ENCODE measurements at regions not wholly inside any gene's neighbourhood (a gene's known extent, or its start where the extent isn't known, plus 50 kb on each side); places are given as distances from the start of the nearest gene placed in this dataset.

- peak; percentile 19 to 59 (median 47) for DNase-seq
These were observed 226.8 kb upstream of the IGF1R start for GRCh38 chr15:98421419-98422129.

DNA sequence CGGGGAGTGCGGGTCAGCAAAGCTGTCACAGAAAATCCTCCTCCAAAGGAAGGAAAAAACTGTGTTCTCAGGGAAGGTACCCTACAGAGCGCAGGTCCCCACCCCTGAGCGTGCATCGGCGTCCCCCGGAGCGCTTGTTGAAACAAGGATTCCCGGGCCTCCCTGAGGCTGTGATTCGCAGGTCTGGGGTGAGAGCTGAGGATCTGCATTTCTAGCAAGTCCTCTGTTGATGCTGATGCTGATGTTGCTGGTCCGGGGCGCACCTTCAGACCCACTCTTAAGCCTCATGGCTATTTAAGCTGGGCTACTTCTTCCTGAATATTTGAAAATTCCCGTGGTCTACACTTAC, 226.2 kb upstream of the IGF1R start:
- no peak for DNase-seq

- no peak for DNase-seq
These were observed 223.2 kb upstream of the IGF1R start for GRCh38 chr15:98425173-98425572.

- no peak for DNase-seq
These were observed 221.0 kb upstream of the IGF1R start for GRCh38 chr15:98427321-98427720.

GRCh38 chr15:98428253-98428989, 219.9 kb upstream of the IGF1R start:
- DNase-seq, result peak; percentile 15 to 67 (median 38)

DNA sequence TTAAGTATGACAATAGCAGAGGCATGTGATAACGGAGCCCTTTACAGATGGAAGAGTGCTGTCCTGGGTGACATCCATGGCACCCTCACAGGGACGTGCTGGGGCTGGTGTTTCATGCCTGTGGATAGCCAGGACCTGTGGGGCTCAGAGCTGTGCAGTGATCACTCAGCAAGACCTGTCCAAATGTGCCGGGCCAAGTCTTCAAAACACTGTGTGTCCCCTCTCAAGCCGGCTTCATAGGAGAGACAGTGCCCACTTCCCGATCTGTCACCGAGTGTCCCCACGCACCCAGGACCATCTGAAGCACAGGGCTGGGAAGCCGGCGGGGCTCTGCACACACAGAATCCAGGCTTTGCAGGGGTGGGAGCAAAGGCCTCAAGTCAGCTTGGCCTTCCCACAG, 217.2 kb upstream of the IGF1R start:
- DNase-seq, result no peak

GRCh38 chr15:98433346-98433745, 215.0 kb upstream of the IGF1R start:
- DNase-seq, result no peak

GRCh38 chr15:98433856-98434255, 214.5 kb upstream of the IGF1R start:
- no peak for DNase-seq

DNA sequence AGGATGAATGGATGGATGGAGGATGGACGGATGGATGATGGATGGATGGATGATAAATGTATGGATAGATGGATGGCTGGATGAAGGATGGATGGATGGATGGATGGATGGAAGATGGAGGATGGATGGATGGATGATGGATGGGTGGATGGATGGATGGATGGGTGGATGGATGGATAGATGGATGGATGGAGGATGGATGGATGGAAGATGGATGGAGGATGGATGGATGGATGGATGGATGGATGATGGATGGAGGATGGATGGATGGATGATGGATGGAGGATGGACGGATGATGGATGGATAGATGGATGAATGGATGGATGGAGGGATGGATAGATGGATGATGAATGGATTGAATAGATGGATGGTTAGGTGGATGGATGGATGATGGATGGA, 210.6 kb upstream of the IGF1R start:
- DNase-seq, result no peak

DNA sequence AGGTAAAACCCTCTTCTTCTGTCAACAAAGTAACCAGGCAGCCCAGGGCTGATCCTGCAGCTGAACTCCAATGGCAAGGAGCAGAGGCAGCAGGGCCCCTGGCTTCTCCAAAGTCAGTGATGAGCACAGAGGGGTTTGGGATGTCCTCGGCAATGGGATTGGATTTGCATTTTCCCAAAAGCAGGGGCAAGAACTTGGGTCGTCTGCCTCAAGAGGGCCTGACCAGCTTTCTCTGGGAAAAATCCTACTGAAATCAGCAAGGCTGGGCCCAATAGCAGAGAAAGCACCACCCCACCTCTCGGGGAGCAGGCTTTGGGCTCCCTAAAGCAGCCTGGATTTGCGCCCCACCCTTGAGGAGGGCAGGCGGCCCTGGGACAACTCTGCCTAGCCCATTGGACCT, 210.0 kb upstream of the IGF1R start:
- no peak for DNase-seq

GRCh38 chr15:98438907-98439306, 209.4 kb upstream of the IGF1R start:
- no peak for DNase-seq

- no peak for DNase-seq
These were observed 208.8 kb upstream of the IGF1R start for GRCh38 chr15:98439523-98439942.

- no peak for DNase-seq
These were observed 207.4 kb upstream of the IGF1R start for GRCh38 chr15:98440917-98441316.

DNA sequence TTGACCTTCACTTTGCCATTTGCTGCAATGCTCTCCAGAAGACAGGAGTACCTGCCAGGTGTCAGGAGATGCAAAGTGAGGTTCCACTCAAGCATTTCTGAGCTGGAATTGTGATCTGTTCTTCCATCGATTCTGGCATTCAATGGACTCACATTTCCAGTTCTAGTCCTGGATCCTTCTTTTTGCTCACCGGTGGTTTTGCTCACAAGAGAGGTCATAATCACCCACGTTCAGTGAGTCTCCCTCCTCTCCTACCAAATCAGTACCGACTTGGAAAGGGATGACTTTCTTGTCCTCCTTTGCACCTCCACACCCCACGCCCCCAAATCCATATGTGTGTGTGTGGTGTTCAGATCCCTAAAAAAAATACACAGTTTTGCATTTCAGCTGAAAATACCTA, 206.7 kb upstream of the IGF1R start:
- DNase-seq, result no peak

DNA sequence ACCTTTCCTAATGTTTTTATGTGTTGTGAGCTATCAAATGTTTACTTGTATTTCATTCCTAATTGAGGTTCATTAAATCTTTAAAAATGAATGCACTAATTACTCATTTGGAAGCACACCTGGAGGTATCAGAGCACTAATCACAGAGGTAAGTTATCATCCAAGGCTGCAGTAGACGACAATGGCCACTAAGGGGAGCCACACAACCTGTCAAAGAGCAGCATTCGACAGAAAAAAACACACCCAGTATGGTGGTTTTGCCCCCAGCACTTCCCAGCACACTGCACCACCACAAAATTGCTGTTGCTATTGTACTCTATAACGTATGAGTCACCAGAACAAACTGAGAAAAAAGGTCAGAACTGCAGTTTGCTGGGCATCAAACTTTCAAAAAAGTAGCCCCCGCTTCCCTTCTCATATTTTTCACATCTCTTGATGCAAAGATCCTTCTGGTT, 205.9 kb upstream of the IGF1R start:
- DNase-seq, result peak in 1 of 4 experiments; percentile 20

DNA sequence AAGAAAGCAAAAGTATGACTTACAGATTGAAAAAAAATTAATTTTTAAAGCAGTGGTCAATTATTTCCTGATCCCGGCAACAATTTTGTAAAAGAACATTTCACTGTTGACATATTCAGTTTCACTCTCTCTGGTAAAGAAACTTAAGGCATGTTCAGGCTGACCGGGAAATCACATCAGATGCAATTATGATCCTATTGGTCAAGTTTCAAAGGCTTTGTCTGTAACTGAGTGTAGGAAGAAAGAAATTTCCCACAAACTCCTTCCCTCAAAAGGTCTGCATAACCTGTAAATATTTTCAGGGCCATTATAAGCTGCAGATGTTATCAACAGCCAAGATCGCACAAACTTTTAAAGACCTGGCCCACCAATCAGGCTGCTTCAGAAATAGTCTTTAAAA, 205.4 kb upstream of the IGF1R start:
- DNase-seq, result no peak

DNA sequence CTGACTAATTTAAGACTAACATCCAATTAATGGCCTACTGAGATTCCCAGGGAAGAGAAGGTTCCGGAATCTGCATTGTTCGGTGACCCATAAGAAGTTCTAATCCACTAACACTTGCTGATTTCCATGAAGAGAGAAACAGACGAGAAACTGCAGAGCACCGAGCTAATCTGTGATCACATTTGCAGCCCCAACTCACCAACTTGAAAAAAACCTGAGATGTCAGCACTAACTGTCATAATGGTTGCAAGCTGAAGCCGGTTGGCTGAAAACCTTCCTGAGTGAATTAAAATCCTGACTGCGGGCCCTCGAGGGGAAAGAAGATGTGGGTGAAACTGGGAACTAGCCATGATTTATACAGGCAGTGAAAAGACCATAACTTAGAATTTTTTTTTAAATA, 204.8 kb upstream of the IGF1R start:
- DNase-seq, result no peak

DNA sequence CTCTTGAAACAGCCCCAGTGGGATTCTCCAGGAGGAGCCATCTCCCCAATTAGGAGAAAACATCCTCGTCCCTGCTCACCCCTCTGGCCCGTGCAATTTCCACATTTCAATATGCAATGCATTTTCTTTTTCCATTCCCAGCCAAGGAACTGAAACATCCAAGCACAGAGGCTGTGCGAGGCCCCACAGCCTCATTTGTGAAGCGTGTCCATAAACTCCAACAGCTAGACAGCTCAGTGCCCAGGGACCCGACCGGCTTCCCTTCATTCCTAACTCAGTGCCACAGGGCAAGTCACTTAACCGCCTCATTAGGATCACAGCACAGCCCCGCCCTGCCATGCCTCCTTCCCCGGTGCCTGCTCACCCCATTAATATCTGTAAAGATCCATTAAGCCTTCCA, 204.2 kb upstream of the IGF1R start:
- no peak for DNase-seq

DNA sequence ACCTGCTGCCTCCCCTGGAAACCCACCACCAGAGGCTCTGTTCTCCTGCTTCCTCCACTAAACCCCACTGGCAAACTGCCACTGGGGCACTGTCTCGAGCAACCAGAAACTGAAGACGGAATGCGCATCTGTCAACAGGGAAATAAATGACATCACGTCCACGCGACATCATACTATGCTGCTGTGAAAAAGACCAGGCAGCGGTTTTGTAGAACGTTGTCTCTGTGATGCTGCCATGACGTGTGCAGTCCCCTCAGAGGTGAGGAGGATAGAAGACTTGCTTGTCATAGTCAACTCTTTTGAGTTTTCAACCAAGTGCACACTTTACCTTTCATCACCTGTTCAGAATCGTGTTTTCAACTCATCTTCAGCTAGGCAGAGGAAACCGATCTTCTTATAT, 203.0 kb upstream of the IGF1R start:
- DNase-seq, result no peak

GRCh38 chr15:98446083-98446482, 202.3 kb upstream of the IGF1R start:
- DNase-seq, result no peak

DNA sequence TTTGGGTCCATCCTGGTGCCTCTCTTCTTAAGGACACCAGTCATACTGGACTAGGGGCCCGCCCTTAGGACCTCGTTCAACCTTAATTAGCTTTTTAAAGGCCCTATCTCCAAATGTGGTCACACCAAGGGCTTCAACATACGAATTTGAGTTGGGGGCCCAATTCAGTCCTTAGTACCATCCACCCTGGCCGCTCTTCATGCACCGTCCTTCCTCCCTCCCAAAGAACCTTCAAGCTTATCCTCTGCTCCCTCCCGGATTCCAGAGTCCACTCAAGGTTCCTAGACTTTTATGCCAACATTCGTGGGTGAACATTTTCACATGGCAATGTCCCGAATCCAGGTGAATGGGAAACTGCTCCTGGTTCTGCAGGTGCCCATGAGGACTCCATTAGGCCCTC, 201.3 kb upstream of the IGF1R start:
- DNase-seq, result no peak

- no peak for DNase-seq
These were observed 197.1 kb upstream of the IGF1R start for GRCh38 chr15:98451236-98451635.

DNA sequence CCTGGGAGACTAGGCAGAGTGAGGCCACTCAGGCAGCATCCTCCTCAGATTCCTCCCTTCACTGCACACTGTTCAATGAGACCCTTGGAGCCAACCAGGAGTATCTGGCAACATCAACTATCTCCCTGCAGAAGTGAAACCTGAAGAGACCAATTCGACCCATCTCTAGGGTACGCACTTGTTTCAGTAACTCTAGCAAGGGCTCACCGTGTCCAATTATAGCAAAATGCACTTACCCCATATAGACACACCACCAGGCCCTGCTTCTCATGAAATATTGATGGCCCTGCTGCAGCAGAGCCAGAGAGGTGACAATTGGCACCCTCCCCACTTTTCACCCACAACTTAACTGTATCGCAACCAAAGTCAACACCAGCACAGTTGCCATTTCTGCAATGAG, 196.1 kb upstream of the IGF1R start:
- no peak for DNase-seq

GRCh38 chr15:98455904-98456303, 192.4 kb upstream of the IGF1R start:
- DNase-seq, result no peak

DNA sequence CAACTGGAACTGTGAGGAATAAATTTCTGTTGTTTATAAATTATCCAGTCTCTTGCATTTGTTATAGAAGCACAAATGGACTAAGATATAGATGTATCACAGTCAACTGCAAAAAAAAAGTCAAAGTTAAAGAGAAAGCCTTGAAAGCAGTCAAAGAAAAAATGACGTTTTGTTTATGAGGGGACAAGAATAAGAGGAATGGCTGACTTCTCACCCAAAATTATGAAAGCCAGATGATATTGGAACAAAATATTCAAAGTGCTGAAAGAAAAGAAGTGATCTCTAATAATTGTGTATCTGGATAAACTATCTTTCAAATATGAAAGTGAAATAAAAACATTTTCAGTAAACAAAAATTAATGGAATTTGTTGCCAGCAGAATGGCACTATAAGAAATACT, 171.8 kb upstream of the IGF1R start:
- DNase-seq, result no peak

All from activated naive CD4-positive, alpha-beta T cell (primary cell).